Heart right ventricle (tissue), 16 donors: ENCODE measurements at regions not wholly inside any gene's neighbourhood (a gene's known extent, or its start where the extent isn't known, plus 50 kb on each side); places are given as distances from the start of the nearest gene placed in this dataset.

Source experiments
- ATAC-seq, 8 donors: fragments of 200-7000 bp; cut with Tn5 transposase; one replicate each; pipeline ENCODE4 v1.9.1; 2020; ENCODE audit warnings: mild to moderate bottlenecking in 8 of 8, moderate library complexity in 8 of 8, moderate number of reproducible peaks in 1 of 8
- DNase-seq, 2 donors: peaks; one replicate each; pipeline ENCODE4 v3.0.0-alpha.2; 2020
- H3K27ac ChIP-seq, 10 donors: fragments of 200-600 bp; sonication (generic) in 2 of 10; one replicate each; pipeline versions ENCODE4 v1.5.0 to v1.8.0; 2020 to 2022; ENCODE audit warnings: mild to moderate bottlenecking in 3 of 10
- H3K27me3 ChIP-seq, 7 donors: fragments of 200-600 bp; one replicate each; pipeline ENCODE4 v1.8.0; 2021 to 2022; ENCODE audit warnings: mild to moderate bottlenecking in 2 of 7
- H3K36me3 ChIP-seq, 9 donors: fragments of 200-600 bp; sonication (generic) in 1 of 9; one replicate each; pipeline versions ENCODE4 v1.5.0 to v1.8.0; 2020 to 2022; ENCODE audit warnings: mild to moderate bottlenecking in 2 of 9
- H3K4me1 ChIP-seq, 9 donors: fragments of 200-600 bp; sonication (generic) in 1 of 9; one replicate each; pipeline versions ENCODE4 v1.5.0 to v1.8.0; 2020 to 2022; ENCODE audit warnings: mild to moderate bottlenecking in 4 of 9
- H3K4me3 ChIP-seq, 10 donors: fragments of 200-600 bp; sonication (generic) in 2 of 10; one replicate each; pipeline versions ENCODE4 v1.5.0 to v1.8.0; 2020 to 2022; ENCODE audit warnings: mild to moderate bottlenecking in 7 of 10, moderate library complexity in 2 of 10
- H3K9me3 ChIP-seq, 11 donors: fragments of 200-600 bp in 10 of 11; sonication (generic) in 2 of 11; one replicate each; pipeline versions ENCODE4 v1.5.0 to v1.8.0; 2013 to 2022; ENCODE audit warnings: mild to moderate bottlenecking in 2 of 11, control low read depth in 1 of 11, moderate library complexity in 1 of 11
- CTCF ChIP-seq, 9 donors: fragments of 200-600 bp; sonication (generic) in 2 of 9; IDR thresholded peaks; one replicate each; pipeline versions ENCODE4 v1.5.0 to v1.8.0; 2021 to 2022; ENCODE audit warnings: antibody characterized with exemption in 9 of 9, mild to moderate bottlenecking in 5 of 9, moderate library complexity in 1 of 9
- WGBS, 2 donors: extraction: QIAGEN DNeasy Blood & Tissue Kit; methylation state at CpG; one replicate each; pipeline ENCODE4 v1.1.7; 2013; ENCODE audit warnings: inconsistent platforms in 1 of 2; 5-methylcytosine and 5-hydroxymethylcytosine counted together
- intact Hi-C, 10 donors: fragments of 100-400 bp; cut with DNase I; formaldehyde crosslinking; loops; one replicate each; pipeline versions ENCODE4 v1.11.1 to v1.14.2; 2022
- donor health status: Arrhythmogenic right ventricular cardiomyopathy.
- donor health status: ischemic (EF 13 %, LVEDD 7.1; RV severe dilation, severe dysfunction).
- donor health status: healthy with polysubstance abuse.
- donor health status: DM: no; HTN: yes; CAD: no.
- donor health status: DM: no; HTN: no; CAD: no.
- donor health status: ischemic (EF 25% LVEDD 6.9; RV normal size, moderate dysfunction).
- donor health status: ischemic (EF 25% LVEDD 5.7; RV mildly dilated, moderate dysfunction).
- donor health status: healthy.
- donor health status: DM: yes; HTN: yes; CAD: no.
- donor health status: Ischemic cardiomyopathy.
- donor health status: ischemic (EF 35%, LVEDD 5.7; RV mildly dilated, moderate dysfunction).
- donor health status: nonischemic (EF 11% LVEDD 7.7; RV severe dilation, severe dysfunction).
- donor health status: DM: yes; HTN: yes; CAD: no.
- donor health status: PGD.
- donor health status: ischemic (EF 29% LVEDD 5.4; RV normal size, mild dysfunction).
- donor health status: nonischemic (EF 23%, LVEDD 6.1; RV moderate dilation, normal function).

- 61 to 68% methylated on average over 1 of the region's 1 CpG for WGBS, 2 donors
Measured at GRCh38 chr1:88208389-88208788, 475.7 kb upstream of the PKN2 start.

GRCh38 chr1:88210103-88210787, 473.8 kb upstream of the PKN2 start:
- H3K27ac ChIP-seq: no peak overlapping the region
- WGBS, 2 donors: 61 to 64% methylated on average over 2 of the region's 2 CpGs

More at GRCh38 chr1:88208389-88208788, 475.7 kb upstream of the PKN2 start:
- Histone ChIP-seq H3K36me3 (no peaks in the 10 kb centered on the region), H3K9me3 (peaks cover 0 to 1% (median 0%) of the 10 kb centered on the region in 11 donors), H3K27me3 (peaks cover 0 to 2% (median 0%) of the 10 kb centered on the region in 7 donors), H3K4me1 (no peaks in the 10 kb centered on the region), H3K4me3 (no peak overlapping the region), H3K27ac (no peak overlapping the region)
- intact Hi-C loops: no loop called here
- TF ChIP-seq CTCF (IDR thresholded peaks at IDR 0.05): no peak
- no peak for DNase-seq
- ATAC-seq: no peak

GRCh38 chr1:88216441-88216840, 467.6 kb upstream of the PKN2 start:
- Histone ChIP-seq H3K9me3 (peaks cover 0 to 9% (median 0%) of the 10 kb centered on the region in 11 donors), H3K27ac (no peak overlapping the region), H3K4me3 (no peak overlapping the region), H3K4me1 (no peaks in the 10 kb centered on the region), H3K36me3 (no peaks in the 10 kb centered on the region), H3K27me3 (no peaks in the 10 kb centered on the region)
- ATAC-seq: no peak
- WGBS, 2 donors: 78 to 80% methylated on average over 4 of the region's 4 CpGs
- no peak for DNase-seq
- TF ChIP-seq CTCF (IDR thresholded peaks at IDR 0.05): no peak
- intact Hi-C loops: no loop called here

More at GRCh38 chr1:88210103-88210787, 473.8 kb upstream of the PKN2 start:
- DNase-seq (no peak), ATAC-seq (no peak)
- Histone ChIP-seq H3K4me3 (no peak overlapping the region), H3K36me3 (no peaks in the 10 kb centered on the region), H3K9me3 (peaks cover 0 to 4% (median 0%) of the 10 kb centered on the region in 11 donors), H3K4me1 (no peaks in the 10 kb centered on the region), H3K27me3 (peaks cover 0 to 2% (median 0%) of the 10 kb centered on the region in 7 donors)
- TF ChIP-seq CTCF (IDR thresholded peaks at IDR 0.05): no peak
- intact Hi-C loops: no loop called here

- Histone ChIP-seq H3K27ac (no peak overlapping the region), H3K9me3 (peaks cover 0 to 9% (median 0%) of the 10 kb centered on the region in 11 donors), H3K27me3 (no peaks in the 10 kb centered on the region), H3K4me3 (no peak overlapping the region), H3K4me1 (no peaks in the 10 kb centered on the region), H3K36me3 (no peaks in the 10 kb centered on the region)
- no peak for ATAC-seq
- intact Hi-C loops: no loop called here
- no peak for DNase-seq
- TF ChIP-seq CTCF (IDR thresholded peaks at IDR 0.05): no peak
- WGBS, 2 donors: 74 to 80% methylated on average over 2 of the region's 2 CpGs
Measured at GRCh38 chr1:88217386-88217785, 466.7 kb upstream of the PKN2 start.
